Pancreas (tissue), 10 donors: ENCODE measurements at regions not wholly inside any gene's neighbourhood (a gene's known extent, or its start where the extent isn't known, plus 50 kb on each side); places are given as distances from the start of the nearest gene placed in this dataset.
A peak's percentile ranks its signal among the peaks of the same experiment; 100 is the strongest.

Experiments used
- ATAC-seq, 4 donors: fragments of 200-7000 bp; cut with Tn5 transposase; one replicate each; pipeline versions ENCODE4 v1.8.0 to v1.9.1; 2020; ENCODE audit warnings: mild to moderate bottlenecking in 4 of 4, moderate library complexity in 4 of 4
- DNase-seq, 6 donors: peaks; one replicate each; pipeline ENCODE4 v3.0.0-alpha.2; 2020
- FAIRE-seq: peaks from 2 replicates; lab custom pipeline; 2012; peaks lifted over from hg19 to GRCh38; lab: Jason Lieb, UNC
- H3K27ac ChIP-seq, 4 donors: fragments of 200-600 bp; sonication (generic); 1 replicate in 3 of 4; 2 replicates in 1 of 4; pipeline versions ENCODE4 v1.5.0 to v1.8.0; 2020
- H3K27me3 ChIP-seq, 4 donors: fragments of 200-600 bp; one replicate each; pipeline ENCODE4 v1.8.0; 2021
- H3K36me3 ChIP-seq, 3 donors: fragments of 200-600 bp; sonication (generic) in 1 of 3; one replicate each; pipeline versions ENCODE4 v1.5.0 to v1.8.0; 2020 to 2021
- H3K4me1 ChIP-seq, 3 donors: fragments of 200-600 bp; one replicate each; pipeline ENCODE4 v1.8.0; 2021
- H3K4me3 ChIP-seq, 4 donors: fragments of 200-600 bp; sonication (generic) in 2 of 4; one replicate each; pipeline versions ENCODE4 v1.5.0 to v1.8.0; 2020 to 2021
- H3K9me3 ChIP-seq, 4 donors: fragments of 200-600 bp; one replicate each; pipeline ENCODE4 v1.8.0; 2021
- CTCF ChIP-seq, 4 donors: fragments of 200-600 bp; sonication (generic) in 3 of 4; IDR thresholded peaks; one replicate each; pipeline versions ENCODE4 v1.5.0 to v1.8.0; 2021; ENCODE audit warnings: antibody characterized with exemption in 4 of 4
- WGBS, 2 donors: extraction: QIAGEN DNeasy Blood & Tissue Kit; methylation state at CpG; one replicate each; pipeline ENCODE4 v1.1.7; 2013; 5-methylcytosine and 5-hydroxymethylcytosine counted together
- intact Hi-C, 3 donors: fragments of 100-400 bp; cut with DNase I; formaldehyde crosslinking; loops; one replicate each; pipeline versions ENCODE4 v1.11.1 to v1.14.2; 2022
- donor health status: healthy with polysubstance abuse.
- donor health status: DM: no; HTN: no; CAD: no; lungs with moderate emphysema.
- donor health status: DM: no; HTN: no; CAD: no.
- donor health status: control.
- donor health status: control.
- donor health status: Bipolar disorder and iron deficiency.
- donor health status: DM: yes; HTN: yes; CAD: no.
- donor health status: DM: no; HTN: no; CAD: no.
- donor health status: DM: no; HTN: no; CAD: no.
- donor health status: DM: yes; HTN: yes; CAD: no.

- FAIRE-seq, result peak; percentile 72
- DNase-seq, result no peak
These were observed 52.6 kb upstream of the RC3H1 start for GRCh38 chr1:174074757-174075156.

GRCh38 chr1:174072581-174072980 is 50.4 kb upstream of the RC3H1 start:
- Histone ChIP-seq H3K36me3 (no peaks in the 10 kb centered on the region), H3K4me1 (no peaks in the 10 kb centered on the region), H3K27ac (no peak overlapping the region), H3K27me3 (no peaks in the 10 kb centered on the region), H3K9me3 (no peaks in the 10 kb centered on the region), H3K4me3 (no peak overlapping the region)
- WGBS, 2 donors, result 74 to 79% methylated on average over 3 of the region's 3 CpGs
- FAIRE-seq (no peak), DNase-seq (no peak), ATAC-seq (no peak)
- TF ChIP-seq CTCF (IDR thresholded peaks at IDR 0.05), result no peak
- intact Hi-C loops, result loop anchor here in 1 of 3 donors (10.0 kb wide), 1 partner anchor 218 kb away; no protein-coding TSS in a partner anchor

More at GRCh38 chr1:174074757-174075156, 52.6 kb upstream of the RC3H1 start:
- H3K4me3 ChIP-seq, result no peak overlapping the region
- WGBS, 2 donors, result 24 to 25% methylated on average over 2 of the region's 2 CpGs
- no peaks in the 10 kb centered on the region for H3K9me3 ChIP-seq
- no peaks in the 10 kb centered on the region for H3K4me1 ChIP-seq
- TF ChIP-seq CTCF (IDR thresholded peaks at IDR 0.05), result no peak
- peak in 1 of 4 donors; percentile 53 for ATAC-seq
- H3K36me3 ChIP-seq, result no peaks in the 10 kb centered on the region
- H3K27me3 ChIP-seq, result no peaks in the 10 kb centered on the region
- intact Hi-C loops, result loop anchor here in 1 of 3 donors (10.0 kb wide), 1 partner anchor 220 kb away; no protein-coding TSS in a partner anchor
- no peak overlapping the region for H3K27ac ChIP-seq
